ENCODE measurements at regions not wholly inside any gene's neighbourhood (a gene's known extent, or its start where the extent isn't known, plus 50 kb on each side); places are given as distances from the start of the nearest gene placed in this dataset.

DNA sequence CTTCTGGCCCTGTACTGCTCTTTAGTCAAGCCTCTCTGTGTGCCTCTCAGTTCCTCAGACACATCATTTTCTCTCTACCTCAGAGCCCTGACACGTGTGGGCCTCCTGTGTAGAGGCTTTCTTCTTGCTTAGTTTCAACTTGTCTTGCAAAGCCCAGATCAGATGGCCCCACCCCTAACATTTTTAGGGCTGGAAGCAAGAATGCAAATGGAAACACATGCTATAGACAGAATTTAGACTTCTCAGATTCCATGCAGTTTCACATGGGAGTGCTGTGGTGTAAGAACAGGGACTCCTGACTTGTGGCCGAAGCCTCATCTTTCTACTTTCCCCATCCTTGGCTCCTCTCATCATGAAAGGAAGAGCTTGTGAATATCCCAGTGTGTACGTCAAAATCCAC, 350.7 kb downstream of the DCHS2 start:
- TF ChIP-seq, protein P1, sequence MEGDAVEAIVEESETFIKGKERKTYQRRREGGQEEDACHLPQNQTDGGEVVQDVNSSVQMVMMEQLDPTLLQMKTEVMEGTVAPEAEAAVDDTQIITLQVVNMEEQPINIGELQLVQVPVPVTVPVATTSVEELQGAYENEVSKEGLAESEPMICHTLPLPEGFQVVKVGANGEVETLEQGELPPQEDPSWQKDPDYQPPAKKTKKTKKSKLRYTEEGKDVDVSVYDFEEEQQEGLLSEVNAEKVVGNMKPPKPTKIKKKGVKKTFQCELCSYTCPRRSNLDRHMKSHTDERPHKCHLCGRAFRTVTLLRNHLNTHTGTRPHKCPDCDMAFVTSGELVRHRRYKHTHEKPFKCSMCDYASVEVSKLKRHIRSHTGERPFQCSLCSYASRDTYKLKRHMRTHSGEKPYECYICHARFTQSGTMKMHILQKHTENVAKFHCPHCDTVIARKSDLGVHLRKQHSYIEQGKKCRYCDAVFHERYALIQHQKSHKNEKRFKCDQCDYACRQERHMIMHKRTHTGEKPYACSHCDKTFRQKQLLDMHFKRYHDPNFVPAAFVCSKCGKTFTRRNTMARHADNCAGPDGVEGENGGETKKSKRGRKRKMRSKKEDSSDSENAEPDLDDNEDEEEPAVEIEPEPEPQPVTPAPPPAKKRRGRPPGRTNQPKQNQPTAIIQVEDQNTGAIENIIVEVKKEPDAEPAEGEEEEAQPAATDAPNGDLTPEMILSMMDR (IDR thresholded peaks at IDR 0.05) = no peak
- no peak for TF ChIP-seq POLR2A (IDR thresholded peaks at IDR 0.05)

All from testis (tissue), 2 donors.